A549 (cell line): ENCODE measurements at regions not wholly inside any gene's neighbourhood (a gene's known extent, or its start where the extent isn't known, plus 50 kb on each side); places are given as distances from the start of the nearest gene placed in this dataset.

Experiments
- ATAC-seq, 2 experiments: fragments of 200-7000 bp in 1 of 2; fragments of >200 bp in 1 of 2; cut with Nextera tagmentation in 1 of 2; cut with Tn5 transposase in 1 of 2; 3 replicates each; pipeline versions ENCODE4 v1.8.0 to v1.9.1; 2018 to 2020; ENCODE audit warnings: mild to moderate bottlenecking in 1 of 2, moderate library complexity in 1 of 2
- CTCF ChIA-PET: fragments of 300-600 bp; sonication (Branson Sonifier 250); formaldehyde crosslinking; extraction: SDS; loops from one replicate; lab custom pipeline; 2021; ENCODE audit warnings: antibody characterized with exemption, inconsistent platforms; lab: Yijun Ruan, JAX
- POLR2A ChIA-PET: fragments of 350-600 bp; formaldehyde crosslinking; extraction: SDS; loops from one replicate; lab custom pipeline; 2021; ENCODE audit warnings: antibody characterized with exemption, inconsistent platforms; lab: Yijun Ruan, JAX
- DNase-seq, 2 experiments: peaks; one replicate each; pipeline versions ENCODE4 v3.0.0 to v3.0.0-alpha.2; 2011 to 2016; ENCODE audit warnings: low read depth in 1 of 2, low spot score in 1 of 2
- FAIRE-seq: peaks from 2 replicates; lab custom pipeline; 2011; peaks lifted over from hg19 to GRCh38; lab: Jason Lieb, UNC
- H3K27ac ChIP-seq, 2 experiments: fragments of >200 bp; sonication (Bioruptor Twin); formaldehyde crosslinking; 3 replicates each; pipeline ENCODE4 v1.5.1; 2016 to 2017
- H3K4me1 ChIP-seq: fragments of >200 bp; sonication (Bioruptor Twin); formaldehyde crosslinking; 3 replicates; pipeline ENCODE4 v1.6.1; 2016
- H3K4me2 ChIP-seq: fragments of >200 bp; sonication (Bioruptor Twin); formaldehyde crosslinking; 3 replicates; pipeline ENCODE4 v1.6.1; 2016
- H3K4me3 ChIP-seq: fragments of >200 bp; sonication (Bioruptor Twin); formaldehyde crosslinking; 3 replicates; pipeline ENCODE4 v1.5.1; 2016
- H3K9me3 ChIP-seq: fragments of >200 bp; sonication (Bioruptor Twin); formaldehyde crosslinking; 3 replicates; pipeline ENCODE4 v1.6.1; 2016
- CBX2 ChIP-seq: fragments of 200-600 bp; sonication (generic); IDR thresholded peaks from 2 replicates; pipeline ENCODE4 v1.6.1; 2016; ENCODE audit warnings: low read depth, mild to moderate bottlenecking, borderline replicate concordance
- E2F6 ChIP-seq: IDR thresholded peaks from 2 replicates; pipeline ENCODE4 v1.6.1; 2012; ENCODE audit warnings: low read depth, borderline replicate concordance
- FOSL2 ChIP-seq, 2 experiments: fragments of 450-650 bp in 1 of 2; fragments of >200 bp in 1 of 2; sonication (Bioruptor Twin) in 1 of 2; formaldehyde crosslinking; IDR thresholded peaks; 2 replicates each; pipeline versions ENCODE4 v1.5.0 to v1.6.1; 2016 to 2020; ENCODE audit warnings: mild to moderate bottlenecking in 1 of 2, moderate library complexity in 1 of 2
- FOXS1 ChIP-seq: fragments of 250-450 bp; sonication (Bioruptor Pico); IDR thresholded peaks from 2 replicates; pipeline ENCODE4 v1.5.0; 2020; ENCODE audit warnings: mild to moderate bottlenecking, moderate library complexity
- HDAC2 ChIP-seq: fragments of 200-600 bp; sonication (generic); IDR thresholded peaks from 2 replicates; pipeline ENCODE4 v1.6.1; 2016
- HOXB5 ChIP-seq: fragments of 250-450 bp; sonication (Bioruptor Pico); IDR thresholded peaks from 2 replicates; pipeline ENCODE4 v1.5.0; 2020; ENCODE audit warnings: mild to moderate bottlenecking, moderate library complexity
- KDM1A ChIP-seq: fragments of 200-600 bp; sonication (generic); IDR thresholded peaks from 2 replicates; pipeline ENCODE4 v1.6.1; 2016; ENCODE audit warnings: low read depth, mild to moderate bottlenecking
- KDM5A ChIP-seq: fragments of 200-600 bp; sonication (generic); IDR thresholded peaks from 2 replicates; pipeline ENCODE4 v1.6.1; 2016; ENCODE audit warnings: antibody characterized with exemption, mild to moderate bottlenecking
- MAFK ChIP-seq: fragments of 450-650 bp; IDR thresholded peaks from 2 replicates; pipeline ENCODE4 v1.6.1; 2014; ENCODE audit not compliant: partially characterized antibody
- MAZ ChIP-seq: fragments of 150-350 bp; IDR thresholded peaks from 2 replicates; pipeline ENCODE4 v1.6.1; 2014; ENCODE audit warnings: antibody characterized with exemption, low read depth, low read length, borderline replicate concordance
- POLR2AphosphoS2 ChIP-seq: conservative IDR thresholded peaks from 2 replicates; pipeline ENCODE4 v1.6.1; 2012; ENCODE audit warnings: low read length, improper control_type of control experiment, inconsistent platforms
- RAD21 ChIP-seq, 2 experiments: fragments of >200 bp in 1 of 2; sonication (Bioruptor Twin) in 1 of 2; formaldehyde crosslinking in 1 of 2; IDR thresholded peaks in 1 of 2; conservative IDR thresholded peaks in 1 of 2; 2 replicates in 1 of 2; 3 replicates in 1 of 2; pipeline ENCODE4 v1.6.1; 2012 to 2018; ENCODE audit warnings: inconsistent platforms in 1 of 2
- RFX5 ChIP-seq: fragments of 450-650 bp; IDR thresholded peaks from 2 replicates; pipeline ENCODE4 v1.7.1; 2014; ENCODE audit warnings: antibody characterized with exemption, mild to moderate bottlenecking, moderate library complexity
- SREBF2 ChIP-seq: fragments of 450-650 bp; IDR thresholded peaks from 2 replicates; pipeline ENCODE4 v1.6.1; 2014; ENCODE audit warnings: mild to moderate bottlenecking, moderate library complexity
- TFCP2L1 ChIP-seq: fragments of 250-450 bp; sonication (Bioruptor Pico); IDR thresholded peaks from 2 replicates; pipeline ENCODE4 v1.5.0; 2021; ENCODE audit warnings: mild to moderate bottlenecking
- ZC3H11A ChIP-seq: fragments of 450-650 bp; IDR thresholded peaks from 2 replicates; pipeline ENCODE4 v1.6.1; 2014; ENCODE audit warnings: antibody characterized with exemption, mild to moderate bottlenecking
- ZNF302 ChIP-seq: fragments of 250-450 bp; sonication (Bioruptor Pico); IDR thresholded peaks from 2 replicates; pipeline ENCODE4 v1.9.0; 2021; ENCODE audit warnings: inconsistent platforms, mild to moderate bottlenecking, moderate library complexity
- WGBS: methylation state at CpG from one replicate; pipeline ENCODE4 v1.1.6; 2017; ENCODE audit errors: missing lambda C conversion rate; 5-methylcytosine and 5-hydroxymethylcytosine counted together
- TF ChIP-seq, protein P1 (sequence below): fragments of 250-450 bp; sonication (Bioruptor Pico); IDR thresholded peaks from 2 replicates; pipeline ENCODE4 v1.5.0; 2021; ENCODE audit warnings: mild to moderate bottlenecking, moderate library complexity, borderline replicate concordance
- TF ChIP-seq, protein P2 (sequence below): fragments of 250-450 bp; sonication (Bioruptor Pico); IDR thresholded peaks from 2 replicates; pipeline ENCODE4 v1.5.0; 2020; ENCODE audit warnings: low read depth, mild to moderate bottlenecking, moderate library complexity
- TF ChIP-seq, protein P3 (sequence below): fragments of 150-350 bp; IDR thresholded peaks from 2 replicates; pipeline ENCODE4 v1.6.1; 2014; ENCODE audit warnings: low read depth, mild to moderate bottlenecking, low read length
- TF ChIP-seq, protein P4 (sequence below): IDR thresholded peaks from 2 replicates; pipeline ENCODE4 v1.6.1; 2012

DNA sequence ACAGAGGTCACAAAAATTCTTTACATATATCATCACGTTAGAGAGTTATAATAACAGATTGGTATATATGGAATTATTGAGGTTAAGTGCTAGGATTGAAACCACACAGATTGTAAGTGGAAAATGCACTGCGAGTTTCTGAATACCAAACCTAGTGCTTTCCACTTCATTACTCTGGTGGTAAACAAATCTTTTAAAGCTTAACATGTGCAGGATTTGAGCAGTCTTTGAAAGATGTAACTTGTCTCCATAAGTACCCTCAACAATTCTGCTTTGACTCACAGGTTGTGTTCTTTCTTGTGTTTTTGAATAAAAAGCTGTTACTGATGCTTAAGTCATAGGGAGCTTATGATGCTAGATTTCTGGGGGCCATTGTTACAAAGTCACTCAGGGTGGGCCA is 314.7 kb upstream of the DACH1 start (continued):
- TF ChIP-seq, protein P1, sequence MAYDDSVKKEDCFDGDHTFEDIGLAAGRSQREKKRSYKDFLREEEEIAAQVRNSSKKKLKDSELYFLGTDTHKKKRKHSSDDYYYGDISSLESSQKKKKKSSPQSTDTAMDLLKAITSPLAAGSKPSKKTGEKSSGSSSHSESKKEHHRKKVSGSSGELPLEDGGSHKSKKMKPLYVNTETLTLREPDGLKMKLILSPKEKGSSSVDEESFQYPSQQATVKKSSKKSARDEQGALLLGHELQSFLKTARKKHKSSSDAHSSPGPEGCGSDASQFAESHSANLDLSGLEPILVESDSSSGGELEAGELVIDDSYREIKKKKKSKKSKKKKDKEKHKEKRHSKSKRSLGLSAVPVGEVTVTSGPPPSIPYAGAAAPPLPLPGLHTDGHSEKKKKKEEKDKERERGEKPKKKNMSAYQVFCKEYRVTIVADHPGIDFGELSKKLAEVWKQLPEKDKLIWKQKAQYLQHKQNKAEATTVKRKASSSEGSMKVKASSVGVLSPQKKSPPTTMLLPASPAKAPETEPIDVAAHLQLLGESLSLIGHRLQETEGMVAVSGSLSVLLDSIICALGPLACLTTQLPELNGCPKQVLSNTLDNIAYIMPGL (CRISPR knock-in tag), result no peak
- TF ChIP-seq SREBF2 (no peak), KDM5A (no peak), CBX2 (no peak)

DNA sequence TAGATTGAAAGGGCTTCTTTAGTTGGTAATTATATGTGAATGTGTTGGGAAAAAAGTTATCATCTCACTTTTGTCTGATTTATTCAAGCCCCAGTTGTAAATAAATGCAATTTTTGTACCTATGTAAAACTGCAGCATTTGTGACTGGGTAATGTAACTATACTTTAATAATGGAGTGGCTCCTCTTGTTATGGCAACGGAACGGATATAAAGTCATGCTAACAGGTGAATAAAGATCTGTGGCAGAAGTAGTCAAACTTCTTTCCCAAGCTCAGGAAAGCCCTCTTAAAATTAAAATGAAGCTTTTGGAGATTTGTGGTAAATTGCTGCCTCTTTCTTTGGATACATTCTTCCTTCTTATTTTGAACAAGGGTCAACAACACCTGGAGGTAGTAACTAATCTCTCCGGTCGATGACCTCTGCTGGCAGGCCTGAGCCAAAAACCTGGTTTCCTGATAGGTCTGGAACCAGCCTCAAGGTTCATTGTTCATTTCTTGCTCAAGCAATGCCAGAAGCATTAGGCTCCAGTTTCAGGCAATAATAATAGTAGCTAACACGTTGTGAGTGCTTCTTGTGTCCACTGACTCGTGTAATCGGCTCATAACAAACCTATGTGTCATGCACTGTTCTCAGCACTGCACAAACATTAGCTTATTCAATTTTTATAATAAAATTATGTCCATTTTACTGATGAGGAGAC is 313.4 kb upstream of the DACH1 start:
- ATAC-seq (no peak), FAIRE-seq (no peak), DNase-seq (no peak)
- 39% methylated on average over 7 of the region's 7 CpGs for WGBS
- no peak overlapping the region for H3K27ac ChIP-seq
- TF ChIP-seq SREBF2 (no peak), ZNF302 (CRISPR knock-in tag) (no peak), FOXS1 (no peak), RFX5 (no peak), KDM1A (no peak), E2F6 (no peak), HOXB5 (CRISPR knock-in tag) (no peak)
- ChIA-PET POLR2A (no interaction called here), CTCF (no interaction called here)
- H3K4me1 ChIP-seq, result no peaks in the 10 kb centered on the region
- H3K4me2 ChIP-seq, result no peak overlapping the region
- H3K9me3 ChIP-seq, result no peaks in the 10 kb centered on the region
- no peak overlapping the region for H3K4me3 ChIP-seq

GRCh38 chr13:72174549-72174948 is 307.5 kb upstream of the DACH1 start:
- Histone ChIP-seq H3K4me2 (no peak overlapping the region), H3K4me1 (no peaks in the 10 kb centered on the region), H3K9me3 (no peaks in the 10 kb centered on the region), H3K27ac (no peak overlapping the region), H3K4me3 (no peak overlapping the region)
- TF ChIP-seq, protein P2, sequence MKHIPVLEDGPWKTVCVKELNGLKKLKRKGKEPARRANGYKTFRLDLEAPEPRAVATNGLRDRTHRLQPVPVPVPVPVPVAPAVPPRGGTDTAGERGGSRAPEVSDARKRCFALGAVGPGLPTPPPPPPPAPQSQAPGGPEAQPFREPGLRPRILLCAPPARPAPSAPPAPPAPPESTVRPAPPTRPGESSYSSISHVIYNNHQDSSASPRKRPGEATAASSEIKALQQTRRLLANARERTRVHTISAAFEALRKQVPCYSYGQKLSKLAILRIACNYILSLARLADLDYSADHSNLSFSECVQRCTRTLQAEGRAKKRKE (CRISPR knock-in tag), result no peak
- TF ChIP-seq MAFK (no peak), HDAC2 (no peak), RAD21 (conservative IDR thresholded peaks at IDR 0.05 in 1 of 2, IDR thresholded peaks at IDR 0.05 in 1 of 2) (no peak), KDM5A (no peak), POLR2AphosphoS2 (no peak), FOSL2 (IDR thresholded peaks at IDR 0.05) (no peak), FOSL2 (CRISPR knock-in tag; IDR thresholded peaks at IDR 0.05) (no peak), ZC3H11A (no peak), TFCP2L1 (CRISPR knock-in tag) (no peak), MAZ (no peak)
- TF ChIP-seq, protein P3, sequence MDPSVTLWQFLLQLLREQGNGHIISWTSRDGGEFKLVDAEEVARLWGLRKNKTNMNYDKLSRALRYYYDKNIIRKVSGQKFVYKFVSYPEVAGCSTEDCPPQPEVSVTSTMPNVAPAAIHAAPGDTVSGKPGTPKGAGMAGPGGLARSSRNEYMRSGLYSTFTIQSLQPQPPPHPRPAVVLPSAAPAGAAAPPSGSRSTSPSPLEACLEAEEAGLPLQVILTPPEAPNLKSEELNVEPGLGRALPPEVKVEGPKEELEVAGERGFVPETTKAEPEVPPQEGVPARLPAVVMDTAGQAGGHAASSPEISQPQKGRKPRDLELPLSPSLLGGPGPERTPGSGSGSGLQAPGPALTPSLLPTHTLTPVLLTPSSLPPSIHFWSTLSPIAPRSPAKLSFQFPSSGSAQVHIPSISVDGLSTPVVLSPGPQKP, result no peak
- TF ChIP-seq, protein P4, sequence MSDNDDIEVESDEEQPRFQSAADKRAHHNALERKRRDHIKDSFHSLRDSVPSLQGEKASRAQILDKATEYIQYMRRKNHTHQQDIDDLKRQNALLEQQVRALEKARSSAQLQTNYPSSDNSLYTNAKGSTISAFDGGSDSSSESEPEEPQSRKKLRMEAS, result no peak
- whole genome bisulfite sequencing, result 32% methylated on average over 2 of the region's 2 CpGs
- ChIA-PET POLR2A (no interaction called here), CTCF (no interaction called here)
- FAIRE-seq (no peak), DNase-seq (no peak), ATAC-seq (no peak)
